Upper lobe of left lung (tissue), 4 donors: ENCODE measurements at regions not wholly inside any gene's neighbourhood (a gene's known extent, or its start where the extent isn't known, plus 50 kb on each side); places are given as distances from the start of the nearest gene placed in this dataset.

Experiments
- CTCF ChIP-seq, 6 experiments: fragments of 450-650 bp in 4 of 6; fragments of 200-600 bp in 2 of 6; sonication (generic) in 2 of 6; IDR thresholded peaks; one replicate each; pipeline ENCODE4 v1.5.1; 2016 to 2019; ENCODE audit warnings: antibody characterized with exemption in 6 of 6
- EP300 ChIP-seq, 4 donors: sonication (generic); formaldehyde crosslinking; IDR thresholded peaks; one replicate each; pipeline ENCODE4 v1.5.1; 2017; ENCODE audit warnings: antibody characterized with exemption in 4 of 4, control low read depth in 2 of 4
- POLR2A ChIP-seq, 4 donors: fragments of 450-650 bp; IDR thresholded peaks; one replicate each; pipeline ENCODE4 v1.5.1; 2016 to 2017; ENCODE audit warnings: antibody characterized with exemption in 4 of 4, mild to moderate bottlenecking in 2 of 4
- POLR2AphosphoS5 ChIP-seq, 2 donors: sonication (generic); formaldehyde crosslinking; IDR thresholded peaks; one replicate each; pipeline ENCODE4 v1.5.1; 2017; ENCODE audit warnings: antibody characterized with exemption in 2 of 2

- no peak for TF ChIP-seq POLR2A (IDR thresholded peaks at IDR 0.05)
- TF ChIP-seq POLR2AphosphoS5 (IDR thresholded peaks at IDR 0.05) = no peak
- no peak for TF ChIP-seq CTCF (IDR thresholded peaks at IDR 0.05)
- no peak for TF ChIP-seq EP300 (IDR thresholded peaks at IDR 0.05)
Observed at GRCh38 chr2:238515377-238515776, 88.7 kb downstream of the ASB1 start.
